Sciatic nerve (tissue), 2 donors: ENCODE measurements at regions not wholly inside any gene's neighbourhood (a gene's known extent, or its start where the extent isn't known, plus 50 kb on each side); places are given as distances from the start of the nearest gene placed in this dataset.
A peak's percentile ranks its signal among the peaks of the same experiment; 100 is the strongest.
"Not testable (repeated sequence)": the region's sequence is repeated elsewhere in the genome, so short reads cannot be mapped to it uniquely, and the experiment has no call there.

Source experiments
- ATAC-seq: fragments of 200-7000 bp; cut with Tn5 transposase; one replicate; pipeline ENCODE4 v1.9.1; 2020; ENCODE audit warnings: mild to moderate bottlenecking, moderate library complexity
- DNase-seq: peaks from one replicate; pipeline ENCODE4 v3.0.0-alpha.2; 2020; ENCODE audit warnings: low spot score
- intact Hi-C: fragments of 100-400 bp; cut with DNase I; formaldehyde crosslinking; loops from one replicate; pipeline ENCODE4 v1.14.2; 2022
- donor health status: DM: no; HTN: no; CAD: no.
- donor health status: DM: no; HTN: no; CAD: no.

DNA sequence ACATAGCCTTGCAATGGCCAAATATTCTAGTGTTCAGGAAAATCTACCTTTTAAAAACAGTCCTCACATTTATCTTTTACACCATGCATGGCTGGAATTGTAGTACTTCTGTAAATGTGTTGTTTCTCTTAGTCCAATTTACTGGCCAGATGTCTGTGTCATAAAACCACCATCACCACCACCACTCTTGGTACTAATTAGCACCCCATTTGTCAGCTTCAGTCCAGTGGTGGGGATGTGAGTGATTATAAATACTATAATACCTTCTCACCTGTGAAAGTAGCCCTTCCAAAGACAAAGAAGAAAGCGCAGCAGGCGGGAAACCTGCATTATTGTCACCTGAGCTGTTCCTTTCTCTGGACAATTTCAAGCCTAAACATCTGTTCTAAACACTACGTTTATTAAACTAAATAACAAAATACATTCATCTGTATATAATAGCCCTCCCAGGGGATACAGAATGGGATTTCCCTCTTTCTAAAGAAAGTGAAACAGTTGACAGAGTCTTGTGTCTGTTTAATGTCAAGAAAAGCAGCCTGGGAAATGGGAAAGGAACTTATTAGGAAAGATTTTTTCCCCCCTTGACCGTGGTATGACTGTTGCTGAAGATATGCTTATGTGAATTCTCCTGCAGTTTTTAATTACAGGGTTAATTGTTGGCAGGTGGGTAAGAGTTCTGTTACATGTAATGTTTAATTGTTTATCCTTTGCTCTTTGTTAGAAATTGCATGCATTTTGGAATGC, 144.5 kb upstream of the NUDT12 start:
- intact Hi-C loops, result no loop called here
- no peak for DNase-seq
- no peak for ATAC-seq

DNA sequence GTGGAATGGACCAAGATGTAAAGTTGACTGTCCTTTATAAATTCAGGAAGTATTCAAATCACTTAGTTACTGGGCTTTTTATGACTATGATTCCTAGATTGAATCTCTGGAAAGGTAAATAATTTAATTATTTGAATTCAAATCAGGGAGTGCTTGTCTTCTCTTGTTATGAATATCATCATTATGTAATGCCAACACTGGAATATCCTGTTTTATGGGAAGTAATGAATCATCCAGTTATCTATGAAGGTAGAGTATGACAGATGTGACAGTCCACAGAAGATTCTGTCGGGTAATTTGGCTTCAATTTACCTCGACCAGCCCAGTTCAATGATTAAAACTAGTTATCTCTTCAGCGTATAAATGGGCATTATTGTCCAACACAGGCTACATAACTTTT, 141.0 kb upstream of the NUDT12 start:
- ATAC-seq (no peak), DNase-seq (no peak)
- intact Hi-C loops, result no loop called here

DNA sequence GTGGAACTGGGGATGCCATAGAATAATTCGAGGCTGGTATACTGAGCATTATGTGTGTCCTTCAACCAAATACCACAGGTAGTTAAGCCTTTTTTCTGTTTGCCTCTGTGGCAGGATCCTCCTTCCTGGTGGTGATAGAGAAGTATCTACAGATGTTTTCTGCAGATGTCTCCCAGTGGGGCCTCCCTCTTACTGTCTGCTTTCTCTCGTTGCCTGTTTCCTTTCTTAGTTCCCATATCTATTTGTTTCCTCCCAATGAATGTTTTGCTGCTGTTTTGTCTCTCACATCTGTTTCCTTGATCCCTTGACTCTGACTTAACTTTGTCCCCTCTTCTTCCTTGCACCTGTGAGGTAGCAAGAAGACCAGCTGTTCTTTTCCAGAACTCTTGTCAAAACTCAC, 130.9 kb upstream of the NUDT12 start:
- DNase-seq (no peak), ATAC-seq (peak; percentile 64)
- intact Hi-C loops, result no loop called here

DNA sequence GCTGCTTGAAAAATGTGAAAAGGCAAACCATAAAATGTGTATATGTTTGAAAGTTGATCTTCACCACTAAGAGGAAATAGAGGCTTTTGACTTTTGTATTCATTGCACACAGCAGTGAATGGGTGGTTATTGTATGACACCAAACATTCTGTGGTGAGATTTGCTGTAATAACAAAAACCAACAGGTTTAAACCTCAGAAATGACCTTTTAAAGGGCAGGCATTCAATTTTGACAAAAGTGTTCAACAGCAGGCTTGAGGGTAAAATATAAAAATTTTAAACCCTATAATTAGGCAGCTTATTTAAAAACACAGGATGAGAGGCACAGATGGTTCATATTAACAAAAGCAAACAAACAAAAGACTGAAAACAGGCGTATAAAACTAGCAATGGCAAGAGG, 128.1 kb upstream of the NUDT12 start:
- ATAC-seq (no peak), DNase-seq (no peak)
- intact Hi-C loops, result no loop called here

DNA sequence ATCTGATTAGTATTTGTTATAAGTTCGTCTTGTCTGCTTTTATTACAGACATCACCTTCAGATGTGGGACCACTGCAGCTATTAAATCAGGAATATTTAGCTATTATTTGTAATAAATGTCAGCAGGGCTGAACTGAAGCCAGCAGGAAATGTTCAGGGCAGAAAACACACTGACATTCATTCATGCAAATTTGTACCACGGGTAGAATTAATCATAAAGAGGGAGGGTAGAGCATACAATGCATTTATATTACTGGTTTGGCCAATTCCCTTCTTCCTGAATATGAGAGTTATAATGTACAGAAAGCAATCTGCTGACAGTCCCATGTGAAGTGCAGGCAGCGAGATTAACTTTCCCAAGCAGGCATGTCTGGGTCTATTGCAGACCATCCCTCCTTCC, 117.3 kb upstream of the NUDT12 start:
- intact Hi-C loops, result no loop called here
- DNase-seq, result no peak
- no peak for ATAC-seq

DNA sequence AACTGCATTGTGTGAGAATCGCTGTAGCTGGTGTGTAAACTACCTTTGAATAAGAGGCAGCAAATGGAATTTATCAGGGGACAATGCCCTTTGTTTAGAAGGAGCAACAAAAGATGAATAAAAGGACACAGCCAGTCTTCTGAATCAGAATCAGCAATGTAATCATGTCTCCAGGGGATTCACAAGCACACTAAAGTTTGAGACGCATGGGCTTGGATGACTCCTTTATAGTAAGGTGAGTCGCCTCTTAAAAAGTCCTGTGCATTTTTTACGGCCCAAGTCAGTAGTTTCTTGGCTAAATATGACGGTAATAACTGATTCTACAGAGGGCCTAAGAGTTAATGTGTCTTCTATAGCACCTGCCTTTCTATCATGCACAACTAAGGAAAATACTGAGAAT, 113.6 kb upstream of the NUDT12 start:
- DNase-seq, ATAC-seq, intact Hi-C loops: not testable (repeated sequence)

DNA sequence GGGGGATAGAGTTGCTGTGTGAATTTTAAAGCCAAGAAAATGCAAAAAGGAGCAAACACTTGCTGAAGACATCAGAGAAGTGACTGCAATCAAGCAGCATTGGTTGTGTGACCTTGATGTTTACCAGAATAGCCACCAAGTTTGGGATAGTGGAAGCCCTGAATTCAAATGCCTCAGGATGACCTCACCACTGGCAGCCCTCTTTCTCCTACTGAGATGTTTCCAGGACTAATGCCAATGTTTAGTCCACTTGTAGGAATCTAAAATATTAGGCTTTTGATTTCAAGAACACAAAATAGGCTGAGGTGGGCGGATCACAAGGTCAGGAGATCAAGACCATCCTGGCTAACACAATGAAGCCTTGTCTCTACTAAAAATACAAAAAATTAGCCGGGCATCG, 112.2 kb upstream of the NUDT12 start:
- ATAC-seq (no peak), DNase-seq (no peak)
- intact Hi-C loops, result no loop called here

DNA sequence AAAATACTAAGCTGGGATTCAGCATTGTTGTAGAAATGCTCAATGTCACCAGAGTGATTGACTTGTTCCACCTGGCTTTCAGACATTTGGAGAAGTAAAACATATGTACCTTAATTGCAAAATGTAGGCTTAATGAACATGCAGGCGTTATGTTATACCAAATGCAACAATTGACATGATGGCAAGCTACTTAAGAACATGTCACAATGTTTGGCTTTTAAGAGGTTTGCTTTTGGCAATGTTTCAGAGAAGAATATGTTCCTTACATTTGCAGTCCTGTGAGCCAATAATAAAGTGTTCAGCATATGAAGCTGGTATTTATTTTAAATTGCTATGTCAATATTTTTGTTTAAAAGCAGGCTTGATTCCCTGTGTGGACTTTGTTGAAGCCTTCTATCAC, 111.7 kb upstream of the NUDT12 start:
- intact Hi-C loops, result no loop called here
- no peak for ATAC-seq
- no peak for DNase-seq

DNA sequence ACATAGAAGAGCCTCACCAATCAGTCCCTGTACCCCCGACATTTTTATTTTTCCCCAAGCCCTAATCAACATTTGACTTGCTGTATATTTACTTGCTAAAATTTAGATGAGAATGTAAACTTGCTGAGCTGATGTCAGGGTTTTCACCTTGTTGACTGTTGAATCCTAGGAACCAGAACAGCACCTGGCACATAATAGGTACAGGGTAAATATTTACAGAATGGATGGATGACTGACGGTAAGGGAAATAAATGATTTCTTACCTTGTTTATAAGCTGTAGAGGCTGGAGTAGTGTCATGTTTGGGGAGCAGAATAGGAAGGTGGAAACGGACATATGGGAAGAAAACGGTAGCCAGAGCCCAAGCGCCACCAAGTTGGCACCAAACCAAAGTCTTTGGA, 107.0 kb upstream of the NUDT12 start:
- ATAC-seq, result no peak
- intact Hi-C loops, result no loop called here
- DNase-seq, result no peak

DNA sequence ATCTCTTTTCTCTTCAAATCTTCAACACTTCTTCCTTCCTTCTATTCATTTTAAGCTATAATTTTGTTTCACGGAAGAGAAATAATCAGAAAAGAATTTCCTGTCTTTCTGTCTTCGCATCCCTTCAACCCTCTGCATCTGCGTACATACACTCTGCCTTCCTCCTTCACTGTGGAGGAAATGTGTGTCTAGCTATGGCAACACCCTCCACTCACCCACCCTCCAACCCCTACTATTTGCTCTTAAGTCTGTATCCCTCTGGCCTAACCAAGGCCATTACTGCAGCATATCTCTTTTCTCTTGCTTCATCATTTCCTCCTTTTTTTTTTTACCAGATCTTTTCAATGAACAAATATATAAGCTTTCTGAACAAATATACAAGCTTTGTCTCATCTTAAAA, 105.7 kb upstream of the NUDT12 start:
- DNase-seq, result no peak
- no peak for ATAC-seq
- intact Hi-C loops, result no loop called here

DNA sequence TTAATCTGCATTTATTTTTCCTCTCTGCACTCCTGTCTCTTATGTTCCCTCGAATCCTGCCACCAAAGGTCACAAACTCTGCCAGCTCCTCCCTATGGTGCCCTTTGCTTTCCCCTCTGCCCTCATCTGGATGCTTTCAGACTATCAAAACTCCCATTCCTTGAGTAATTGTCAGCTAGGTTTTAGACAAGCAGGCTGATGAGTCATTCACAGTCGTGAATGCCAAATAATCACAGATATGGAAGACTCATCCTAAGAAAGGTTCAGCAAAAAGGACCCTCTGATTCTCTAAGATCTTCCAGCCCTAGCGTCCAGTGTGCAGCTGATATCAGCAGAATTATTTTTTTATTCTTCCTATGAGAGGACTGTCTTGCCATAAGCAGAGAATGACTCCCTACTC, 104.5 kb upstream of the NUDT12 start:
- DNase-seq, result no peak
- intact Hi-C loops, result no loop called here
- ATAC-seq, result no peak

DNA sequence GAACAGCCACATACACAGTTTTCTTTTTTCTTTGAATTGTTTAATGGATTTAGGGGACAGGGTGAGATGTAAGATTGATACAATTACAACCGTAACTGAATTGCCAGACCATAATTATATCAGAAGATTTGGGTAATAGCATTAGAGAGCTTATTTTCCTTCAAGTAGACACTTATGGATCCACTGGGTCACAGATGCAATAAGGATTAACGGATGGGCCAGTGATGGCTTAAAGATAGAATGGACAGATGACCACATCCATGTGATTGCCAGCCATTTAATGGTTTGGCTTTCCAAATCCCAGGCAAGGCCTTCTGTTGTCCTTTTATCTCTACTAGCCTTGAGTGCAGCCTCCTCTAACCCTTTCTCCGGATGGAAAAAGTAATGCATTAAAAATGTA, 94.7 kb upstream of the NUDT12 start:
- DNase-seq, result no peak
- no peak for ATAC-seq
- intact Hi-C loops, result loop anchor here (5.0 kb wide), 1 partner anchor 1365 kb away; no protein-coding TSS in a partner anchor

DNA sequence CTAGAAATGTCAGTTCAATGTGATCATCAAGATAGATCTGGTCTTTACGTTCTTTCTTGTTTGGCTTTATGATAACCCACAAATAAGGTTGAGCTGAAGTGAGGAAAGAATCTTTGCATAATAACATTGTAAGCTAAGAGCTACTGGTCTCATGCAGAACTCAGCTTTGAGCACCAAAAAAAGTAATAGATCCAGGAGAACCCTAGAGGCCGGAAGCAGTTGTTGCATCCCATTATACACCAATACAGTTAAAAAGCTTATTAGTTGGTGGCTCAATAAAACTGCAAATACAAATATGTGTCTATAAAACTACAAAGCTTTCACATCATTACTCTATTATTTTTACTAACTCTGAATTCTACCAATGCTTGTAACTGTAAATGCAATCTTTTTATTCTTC, 85.5 kb upstream of the NUDT12 start:
- intact Hi-C loops, result no loop called here
- no peak for DNase-seq
- no peak for ATAC-seq

DNA sequence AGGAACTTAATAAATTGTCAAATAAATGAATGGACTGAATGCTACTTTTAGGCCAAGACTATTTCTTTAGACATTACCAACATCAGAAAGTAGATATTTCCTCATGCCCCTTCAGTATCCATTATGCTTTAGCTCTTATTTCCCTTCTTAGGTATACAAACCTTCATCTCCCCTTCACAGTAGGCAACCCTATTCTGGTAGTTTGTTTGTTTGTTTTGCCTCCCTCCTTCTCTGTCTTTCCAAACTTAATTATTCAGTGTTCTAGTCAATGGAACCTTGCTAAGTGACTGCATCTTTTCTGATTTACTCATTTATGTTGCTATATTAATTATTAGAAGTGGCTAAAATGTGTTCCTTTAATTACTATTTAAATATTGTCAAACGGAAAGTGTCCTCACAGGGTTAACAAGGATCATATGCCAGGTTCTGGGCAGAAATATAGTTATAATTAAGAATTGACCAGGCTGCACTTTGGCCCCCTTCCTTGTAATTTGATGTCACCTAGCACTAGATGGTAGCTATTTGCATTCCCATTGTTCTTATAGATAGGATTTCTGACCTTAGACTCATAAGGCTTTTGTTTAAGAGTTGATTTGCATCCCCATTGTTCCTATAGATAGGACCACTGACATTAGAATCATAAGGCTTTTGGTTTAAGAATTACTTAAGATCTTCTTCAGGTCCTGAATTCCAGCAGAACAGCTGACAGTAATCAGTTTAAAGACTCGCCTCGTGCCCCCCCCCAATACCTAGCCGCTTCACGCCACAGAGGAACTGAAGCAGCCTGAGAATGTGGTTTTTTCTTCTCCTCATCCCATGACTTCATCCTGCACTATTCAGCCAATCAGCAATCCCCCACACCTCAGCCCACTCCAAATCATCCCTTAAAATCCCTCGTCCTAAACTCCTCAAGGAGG, 84.4 kb upstream of the NUDT12 start:
- DNase-seq (no peak), ATAC-seq (no peak)
- intact Hi-C loops, result no loop called here

DNA sequence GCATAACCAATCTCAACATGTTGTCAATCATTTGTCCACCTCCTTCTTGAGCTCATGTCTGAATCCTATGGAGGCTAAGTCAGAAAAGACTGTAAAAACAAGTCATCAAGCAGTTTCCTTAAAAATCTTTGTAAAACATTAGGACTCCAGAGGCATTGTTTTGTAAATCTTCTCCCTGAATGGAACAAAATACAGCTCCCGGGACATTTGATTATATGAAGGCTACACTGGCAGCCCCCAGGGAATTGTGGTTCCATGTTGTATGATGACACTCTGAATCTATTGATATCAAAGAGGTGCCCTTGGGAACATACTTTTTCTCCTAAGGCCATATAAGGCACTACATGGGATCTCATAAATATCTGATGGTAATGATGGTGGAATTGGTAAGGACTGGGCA, 83.2 kb upstream of the NUDT12 start:
- intact Hi-C loops, result no loop called here
- ATAC-seq (no peak), DNase-seq (no peak)

DNA sequence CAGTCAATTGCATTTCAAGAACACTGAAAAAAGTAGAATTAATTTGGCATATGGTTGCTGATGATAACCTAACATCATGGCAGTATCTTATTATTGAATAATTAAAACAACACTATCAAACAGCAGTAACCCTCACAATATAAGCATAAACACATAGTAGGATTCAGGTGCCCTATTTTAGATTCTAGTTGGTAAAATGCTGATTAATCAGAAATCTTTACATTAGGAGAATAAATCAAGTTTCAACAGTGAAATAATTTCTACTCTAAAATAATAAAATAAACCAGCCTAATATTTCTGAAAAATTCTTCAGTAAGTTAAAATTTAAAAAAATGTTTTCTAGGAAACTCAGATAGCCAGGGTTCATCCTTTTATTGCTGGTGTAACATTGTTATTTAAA, 76.4 kb upstream of the NUDT12 start:
- DNase-seq (no peak), ATAC-seq (no peak)
- intact Hi-C loops, result no loop called here

DNA sequence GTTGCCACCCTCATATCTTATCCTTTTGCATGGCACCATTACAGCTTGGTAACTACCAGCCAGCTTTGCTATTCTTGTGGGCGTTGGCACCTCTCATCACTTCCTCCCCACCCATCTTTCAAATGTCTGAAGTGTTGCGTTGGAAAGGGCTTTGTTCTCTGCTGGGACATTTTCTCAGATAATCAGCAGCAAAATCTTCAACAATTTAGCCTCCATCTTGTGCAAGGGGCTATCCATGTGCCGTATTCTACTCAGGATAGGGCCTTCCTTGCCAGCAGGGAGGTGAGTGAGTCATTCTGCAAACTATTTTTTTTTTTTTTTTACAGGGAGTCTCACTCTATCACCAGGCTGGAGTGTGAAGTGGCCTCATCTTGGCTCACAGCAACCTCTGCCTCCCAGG, 62.1 kb upstream of the NUDT12 start:
- DNase-seq (no peak), ATAC-seq (peak; percentile 15)
- intact Hi-C loops, result no loop called here

DNA sequence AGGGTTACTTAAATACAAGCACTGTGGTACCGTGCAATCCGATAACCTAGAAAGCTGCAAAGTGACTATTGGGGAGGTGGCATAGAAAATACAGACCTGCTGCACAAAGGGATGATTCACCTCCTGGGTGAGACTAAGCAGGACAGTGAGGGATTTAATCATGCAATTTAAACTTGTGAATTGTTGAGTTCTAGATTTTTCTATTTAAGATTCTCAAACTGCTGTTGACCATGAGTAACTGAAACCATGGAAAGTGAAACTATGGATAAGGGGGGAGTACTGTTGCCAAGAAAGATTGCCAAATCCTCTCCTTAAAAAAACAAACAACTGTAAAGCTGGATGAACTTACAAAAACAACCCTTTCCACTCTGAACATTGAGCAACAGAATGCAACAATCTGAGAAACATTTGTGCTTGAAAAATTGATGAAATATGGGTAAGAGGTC, 61.5 kb upstream of the NUDT12 start:
- intact Hi-C loops, result no loop called here
- DNase-seq (no peak), ATAC-seq (peak; percentile 45)

DNA sequence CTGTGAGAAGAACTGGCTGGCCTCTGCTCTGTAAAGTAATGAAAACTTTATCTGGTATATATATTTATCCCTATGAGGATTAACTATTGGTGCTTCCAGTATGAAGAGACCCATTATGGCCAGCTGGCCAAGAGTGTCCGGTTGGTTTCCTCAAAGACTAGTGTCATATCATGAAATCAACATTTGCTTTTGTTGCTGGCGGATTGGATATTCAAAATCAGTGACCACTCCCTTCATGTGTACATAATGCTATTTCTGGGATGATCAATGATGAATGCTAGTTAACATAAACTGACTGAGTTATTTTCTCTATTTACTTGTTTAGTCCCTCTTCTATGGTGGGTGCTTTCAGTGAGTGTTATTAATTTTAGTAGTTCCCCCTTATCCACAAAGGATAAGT, 60.8 kb upstream of the NUDT12 start:
- intact Hi-C loops, result no loop called here
- ATAC-seq (no peak), DNase-seq (no peak)

DNA sequence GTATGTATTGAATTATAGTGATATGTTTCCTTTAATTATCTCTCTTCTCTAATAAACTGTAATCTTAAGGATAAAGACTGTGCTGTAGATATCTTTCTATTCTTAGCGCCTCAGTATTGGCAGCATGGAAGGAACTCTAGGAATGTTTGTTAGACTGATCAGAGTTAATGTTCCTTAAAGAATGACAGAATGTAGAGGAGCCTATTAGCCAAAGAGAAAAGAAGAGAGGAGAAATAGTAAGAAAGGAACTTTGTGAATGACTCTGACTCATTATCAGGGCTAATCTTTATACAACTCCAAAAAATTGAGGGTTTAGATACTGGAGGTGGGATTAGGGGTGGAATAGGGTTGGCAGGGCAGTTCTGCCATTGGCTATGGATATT, 59.0 kb upstream of the NUDT12 start:
- intact Hi-C loops, result no loop called here
- DNase-seq (no peak), ATAC-seq (no peak)
